KMS-11 (cell line): ENCODE measurements at regions not wholly inside any gene's neighbourhood (a gene's known extent, or its start where the extent isn't known, plus 50 kb on each side); places are given as distances from the start of the nearest gene placed in this dataset.

Source experiments
- H2AFZ ChIP-seq: fragments of 200-600 bp; sonication (generic); 2 replicates; pipeline ENCODE4 v1.6.1; 2016; ENCODE audit warnings: antibody characterized with exemption, mixed run types, low read depth
- H3K27ac ChIP-seq: fragments of 200-600 bp; sonication (generic); 2 replicates; pipeline ENCODE4 v1.6.1; 2016; ENCODE audit warnings: mild to moderate bottlenecking, mixed run types
- H3K27me3 ChIP-seq: fragments of 200-600 bp; sonication (generic); 2 replicates; pipeline ENCODE4 v1.6.1; 2017; ENCODE audit warnings: mild to moderate bottlenecking, low read depth, mixed run types, moderate library complexity; ENCODE audit not compliant: insufficient read depth
- H3K36me3 ChIP-seq: fragments of 200-600 bp; sonication (generic); 2 replicates; pipeline ENCODE4 v1.6.1; 2017; ENCODE audit warnings: mild to moderate bottlenecking, mixed run types; ENCODE audit not compliant: insufficient read depth
- H3K4me1 ChIP-seq: fragments of 200-600 bp; sonication (generic); 2 replicates; pipeline ENCODE4 v1.6.1; 2016; ENCODE audit warnings: mild to moderate bottlenecking, low read depth, mixed run types; ENCODE audit not compliant: poor library complexity, severe bottlenecking
- H3K4me2 ChIP-seq: fragments of 200-600 bp; sonication (generic); 2 replicates; pipeline ENCODE4 v1.7.0; 2016; ENCODE audit warnings: mild to moderate bottlenecking, mixed run types
- H3K4me3 ChIP-seq: fragments of 200-600 bp; sonication (generic); IDR thresholded peaks from 2 replicates; pipeline ENCODE4 v1.6.1; 2017; ENCODE audit warnings: low read depth, low read length, mixed read lengths; ENCODE audit not compliant: insufficient read depth
- H3K79me2 ChIP-seq: fragments of 200-600 bp; sonication (generic); 2 replicates; pipeline ENCODE4 v1.6.1; 2016; ENCODE audit warnings: low read depth, mixed run types; ENCODE audit not compliant: insufficient read depth
- H3K9ac ChIP-seq: fragments of 200-600 bp; sonication (generic); 2 replicates; pipeline ENCODE4 v1.6.1; 2016; ENCODE audit warnings: mild to moderate bottlenecking, mixed run types
- H4K20me1 ChIP-seq: fragments of 200-600 bp; sonication (generic); 2 replicates; pipeline ENCODE4 v1.6.1; 2016; ENCODE audit warnings: mild to moderate bottlenecking, mixed run types; ENCODE audit not compliant: insufficient read depth
- TF ChIP-seq, protein P1 (sequence below): fragments of 200-600 bp; sonication (generic); conservative IDR thresholded peaks from 2 replicates; pipeline ENCODE4 v1.6.1; 2017; ENCODE audit warnings: low read depth, mild to moderate bottlenecking, antibody characterized with exemption, low read length, moderate library complexity, mixed read lengths

DNA sequence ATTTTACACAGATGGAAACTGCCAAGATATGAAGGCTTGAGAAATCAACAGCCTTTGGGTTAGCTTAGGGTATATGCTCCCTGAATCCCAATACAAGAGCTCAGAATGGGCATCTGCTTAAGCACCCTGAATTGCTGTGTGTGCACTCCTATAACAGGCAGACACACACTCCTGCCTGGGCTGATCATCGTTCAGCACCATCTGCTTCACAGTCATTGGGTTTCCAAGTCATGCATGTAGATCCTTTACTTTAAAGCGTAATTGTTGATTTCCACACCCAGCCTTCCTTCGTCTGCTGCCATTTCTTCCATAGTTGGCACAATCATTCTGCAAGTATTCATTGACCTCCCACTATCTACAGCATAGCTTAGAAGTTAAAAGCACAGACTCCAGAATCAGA, 263.5 kb downstream of the CBLN4 start:
- Histone ChIP-seq H3K4me2 (no peak overlapping the region), H3K36me3 (no peaks in the 10 kb centered on the region), H3K79me2 (no peaks in the 10 kb centered on the region), H4K20me1 (no peaks in the 10 kb centered on the region), H2AFZ (no peak overlapping the region), H3K27ac (no peak overlapping the region), H3K4me3 (no peak overlapping the region), H3K4me1 (no peaks in the 10 kb centered on the region), H3K27me3 (no peaks in the 10 kb centered on the region), H3K9ac (no peak overlapping the region)
- TF ChIP-seq, protein P1, sequence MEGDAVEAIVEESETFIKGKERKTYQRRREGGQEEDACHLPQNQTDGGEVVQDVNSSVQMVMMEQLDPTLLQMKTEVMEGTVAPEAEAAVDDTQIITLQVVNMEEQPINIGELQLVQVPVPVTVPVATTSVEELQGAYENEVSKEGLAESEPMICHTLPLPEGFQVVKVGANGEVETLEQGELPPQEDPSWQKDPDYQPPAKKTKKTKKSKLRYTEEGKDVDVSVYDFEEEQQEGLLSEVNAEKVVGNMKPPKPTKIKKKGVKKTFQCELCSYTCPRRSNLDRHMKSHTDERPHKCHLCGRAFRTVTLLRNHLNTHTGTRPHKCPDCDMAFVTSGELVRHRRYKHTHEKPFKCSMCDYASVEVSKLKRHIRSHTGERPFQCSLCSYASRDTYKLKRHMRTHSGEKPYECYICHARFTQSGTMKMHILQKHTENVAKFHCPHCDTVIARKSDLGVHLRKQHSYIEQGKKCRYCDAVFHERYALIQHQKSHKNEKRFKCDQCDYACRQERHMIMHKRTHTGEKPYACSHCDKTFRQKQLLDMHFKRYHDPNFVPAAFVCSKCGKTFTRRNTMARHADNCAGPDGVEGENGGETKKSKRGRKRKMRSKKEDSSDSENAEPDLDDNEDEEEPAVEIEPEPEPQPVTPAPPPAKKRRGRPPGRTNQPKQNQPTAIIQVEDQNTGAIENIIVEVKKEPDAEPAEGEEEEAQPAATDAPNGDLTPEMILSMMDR, result no peak

DNA sequence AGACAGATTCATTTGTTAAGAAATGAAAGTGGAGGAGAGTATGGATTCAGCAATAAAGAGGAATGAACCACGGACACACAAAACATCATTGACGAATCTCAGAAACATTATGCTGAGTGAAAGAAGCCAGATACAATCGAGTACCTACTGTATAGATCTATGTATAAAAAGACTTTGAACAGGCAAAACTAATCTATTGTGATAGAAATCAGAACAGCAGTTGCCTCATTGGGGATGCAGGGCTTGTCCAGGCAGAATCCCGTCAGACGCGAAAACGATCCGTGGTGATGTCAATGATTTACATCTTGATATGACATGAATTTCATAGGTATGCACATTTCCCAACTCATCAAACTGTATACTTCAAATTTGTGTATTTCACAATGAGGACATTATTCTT, 265.2 kb downstream of the CBLN4 start:
- Histone ChIP-seq H3K4me1 (no peaks in the 10 kb centered on the region), H4K20me1 (no peaks in the 10 kb centered on the region), H3K79me2 (no peaks in the 10 kb centered on the region), H3K4me2 (no peak overlapping the region), H3K27me3 (no peaks in the 10 kb centered on the region), H3K4me3 (no peak overlapping the region), H2AFZ (no peak overlapping the region), H3K36me3 (no peaks in the 10 kb centered on the region), H3K9ac (no peak overlapping the region), H3K27ac (no peak overlapping the region)
- TF ChIP-seq, protein P1, result no peak

DNA sequence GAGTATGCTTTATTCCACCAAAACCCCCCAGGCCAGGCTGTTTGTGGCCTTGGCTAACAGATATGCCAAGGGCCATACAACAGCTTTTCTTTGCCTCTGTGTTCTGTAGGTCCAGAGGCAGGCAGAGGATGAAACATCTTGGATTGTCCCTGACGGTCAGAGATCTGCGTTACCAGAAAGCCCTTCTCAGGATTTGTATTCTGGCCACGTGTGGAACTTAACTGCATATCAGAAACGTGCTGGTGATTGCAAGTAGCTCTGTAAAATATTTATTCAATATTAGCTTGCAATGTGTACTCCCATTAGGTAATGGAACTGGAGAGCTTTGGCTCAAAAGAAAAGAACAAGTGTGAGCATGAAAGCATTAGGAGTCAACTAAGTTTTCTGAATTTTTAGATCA, 275.0 kb downstream of the CBLN4 start:
- Histone ChIP-seq H3K27me3 (no peaks in the 10 kb centered on the region), H2AFZ (no peak overlapping the region), H3K36me3 (no peaks in the 10 kb centered on the region), H3K4me2 (no peak overlapping the region), H3K79me2 (no peaks in the 10 kb centered on the region), H3K4me1 (no peaks in the 10 kb centered on the region), H4K20me1 (no peaks in the 10 kb centered on the region), H3K4me3 (no peak overlapping the region), H3K9ac (no peak overlapping the region), H3K27ac (no peak overlapping the region)
- TF ChIP-seq, protein P1, result no peak

DNA sequence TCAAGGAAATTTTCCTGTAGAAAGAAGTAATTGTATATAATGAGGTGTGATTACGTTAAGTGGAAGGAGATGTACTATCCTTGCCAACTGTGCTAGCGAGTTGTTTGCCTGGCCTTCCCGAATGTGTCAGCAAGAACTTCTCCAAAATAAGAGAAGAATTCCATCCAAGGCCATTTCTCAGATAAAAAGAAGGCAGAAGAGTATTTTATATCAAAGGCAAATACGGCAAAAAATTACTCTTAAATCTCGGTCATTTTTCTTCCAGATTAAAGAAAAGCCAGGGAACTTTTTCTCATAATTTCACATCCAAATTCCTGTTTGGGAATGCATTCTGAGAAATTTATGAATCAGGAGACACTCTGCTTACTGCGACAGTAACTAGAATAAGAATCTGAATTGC, 290.6 kb downstream of the CBLN4 start:
- TF ChIP-seq, protein P1, result no peak
- H3K4me2 ChIP-seq, result no peak overlapping the region
- no peak overlapping the region for H2AFZ ChIP-seq
- no peak overlapping the region for H3K4me3 ChIP-seq
- no peak overlapping the region for H3K27ac ChIP-seq
- H3K27me3 ChIP-seq, result no peaks in the 10 kb centered on the region
- no peaks in the 10 kb centered on the region for H3K79me2 ChIP-seq
- no peaks in the 10 kb centered on the region for H3K36me3 ChIP-seq
- H3K9ac ChIP-seq, result no peak overlapping the region
- H4K20me1 ChIP-seq, result no peaks in the 10 kb centered on the region
- H3K4me1 ChIP-seq, result peaks cover 21% of the 10 kb centered on the region

DNA sequence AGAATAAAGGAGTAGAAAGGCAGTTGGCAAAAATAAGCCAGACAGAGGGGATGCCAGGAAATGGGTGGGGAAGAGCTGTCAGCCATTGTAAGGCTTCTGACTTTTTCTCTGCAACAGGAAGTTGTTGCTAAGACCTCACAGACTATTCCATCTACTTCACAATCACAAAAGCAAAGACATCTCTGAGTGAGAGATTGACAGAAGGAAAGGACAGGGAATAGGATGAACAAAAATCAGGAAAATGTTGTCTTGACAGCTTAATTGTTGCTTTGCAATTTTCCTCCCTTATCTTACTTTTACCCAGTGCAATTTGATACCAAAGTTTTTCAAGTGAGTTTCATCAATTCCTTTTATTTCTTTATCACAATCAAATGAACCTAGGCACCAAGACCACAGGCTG, 291.2 kb downstream of the CBLN4 start:
- Histone ChIP-seq H3K9ac (no peak overlapping the region), H3K27ac (no peak overlapping the region), H2AFZ (no peak overlapping the region), H3K36me3 (no peaks in the 10 kb centered on the region), H3K79me2 (no peaks in the 10 kb centered on the region), H4K20me1 (no peaks in the 10 kb centered on the region), H3K4me3 (no peak overlapping the region), H3K4me1 (peaks cover 21% of the 10 kb centered on the region), H3K27me3 (no peaks in the 10 kb centered on the region), H3K4me2 (no peak overlapping the region)
- TF ChIP-seq, protein P1, result no peak
